CD14-positive monocyte (primary cell): ENCODE measurements at regions not wholly inside any gene's neighbourhood (a gene's known extent, or its start where the extent isn't known, plus 50 kb on each side); places are given as distances from the start of the nearest gene placed in this dataset.

Experiments
- DNase-seq, 3 donors: peaks; one replicate each; pipeline ENCODE4 v3.0.0-alpha.2; 2011 to 2022
- H2AFZ ChIP-seq: 2 replicates; pipeline ENCODE4 v1.6.0; 2012; ENCODE audit warnings: mild to moderate bottlenecking, low read depth, low read length, inconsistent platforms; ENCODE audit not compliant: insufficient read depth, poor library complexity, severe bottlenecking
- H3K27ac ChIP-seq, 2 donors: 1 replicate in 1 of 2; 2 replicates in 1 of 2; pipeline ENCODE4 v1.5.1; 2012 to 2013; ENCODE audit warnings: low read length in 2 of 2, control low read depth in 1 of 2, inconsistent platforms in 1 of 2, low read depth in 1 of 2, mild to moderate bottlenecking in 1 of 2
- H3K27me3 ChIP-seq, 2 donors: one replicate each; pipeline versions ENCODE4 v1.6.0 to v1.6.1; 2011 to 2013; ENCODE audit warnings: low read length in 2 of 2; ENCODE audit not compliant: control insufficient read depth in 2 of 2, insufficient read depth in 2 of 2
- H3K36me3 ChIP-seq, 2 donors: replicated peaks in 1 of 2; 1 replicate in 1 of 2; 2 replicates in 1 of 2; pipeline versions ENCODE4 v1.5.1 to v1.6.1; 2012 to 2013; ENCODE audit warnings: low read length in 2 of 2, control low read depth in 1 of 2, inconsistent platforms in 1 of 2, mild to moderate bottlenecking in 1 of 2; ENCODE audit not compliant: insufficient read depth in 2 of 2, control insufficient read depth in 1 of 2
- H3K4me1 ChIP-seq, 2 donors: 1 replicate in 1 of 2; 2 replicates in 1 of 2; pipeline versions ENCODE4 v1.5.1 to v1.6.1; 2012 to 2013; ENCODE audit warnings: low read length in 2 of 2, control low read depth in 1 of 2, inconsistent platforms in 1 of 2, mild to moderate bottlenecking in 1 of 2, moderate library complexity in 1 of 2; ENCODE audit not compliant: insufficient read depth in 2 of 2, control insufficient read depth in 1 of 2
- H3K4me2 ChIP-seq: replicated peaks from 2 replicates; pipeline ENCODE3; 2012; ENCODE audit warnings: low read length, moderate library complexity, mild to moderate bottlenecking; ENCODE audit not compliant: poor library complexity, severe bottlenecking; ENCODE audit errors: extremely low read depth
- H3K4me3 ChIP-seq, 3 experiments: fragments of 200-600 bp in 1 of 3; sonication (generic) in 1 of 3; replicated peaks in 1 of 3; 1 replicate in 2 of 3; 2 replicates in 1 of 3; pipeline ENCODE4 v1.5.1; 2011 to 2013; ENCODE audit warnings: low read length in 3 of 3, mild to moderate bottlenecking in 3 of 3, control low read depth in 2 of 3, low read depth in 2 of 3, inconsistent platforms in 1 of 3, moderate library complexity in 1 of 3
- H3K79me2 ChIP-seq: 2 replicates; pipeline ENCODE4 v1.6.0; 2012; ENCODE audit warnings: mild to moderate bottlenecking, control low read depth, inconsistent platforms, low read length, moderate library complexity; ENCODE audit not compliant: insufficient read depth
- H3K9ac ChIP-seq: 2 replicates; pipeline ENCODE4 v1.6.0; 2017; ENCODE audit warnings: low read length, mild to moderate bottlenecking; ENCODE audit not compliant: insufficient read depth, poor library complexity, severe bottlenecking
- H3K9me3 ChIP-seq, 2 donors: replicated peaks in 1 of 2; 1 replicate in 1 of 2; 2 replicates in 1 of 2; pipeline versions ENCODE4 v1.5.1 to v1.6.1; 2012 to 2013; ENCODE audit warnings: low read length in 2 of 2, control low read depth in 1 of 2; ENCODE audit not compliant: control insufficient read depth in 1 of 2, insufficient read depth in 1 of 2
- H4K20me1 ChIP-seq: 2 replicates; pipeline ENCODE4 v1.6.0; 2012; ENCODE audit warnings: mild to moderate bottlenecking, low read length, control low read depth, moderate library complexity; ENCODE audit not compliant: insufficient read depth
- H3K27ac Mint-ChIP-seq, 7 donors: one replicate each; pipeline ENCODE4 v1.8.0; 2020; ENCODE audit warnings: mild to moderate bottlenecking in 7 of 7, mixed read lengths in 7 of 7, moderate library complexity in 6 of 7, inconsistent platforms in 2 of 7
- H3K27me3 Mint-ChIP-seq, 3 donors: one replicate each; pipeline ENCODE4 v1.8.0; 2021 to 2022; ENCODE audit warnings: low read depth in 3 of 3, mild to moderate bottlenecking in 3 of 3, mixed read lengths in 3 of 3, moderate library complexity in 3 of 3, inconsistent platforms in 1 of 3
- H3K36me3 Mint-ChIP-seq, 2 donors: one replicate each; pipeline ENCODE4 v1.8.0; 2020; ENCODE audit warnings: mixed read lengths in 2 of 2, inconsistent platforms in 1 of 2, mild to moderate bottlenecking in 1 of 2
- H3K4me1 Mint-ChIP-seq: one replicate; pipeline ENCODE4 v1.8.0; 2020; ENCODE audit warnings: mild to moderate bottlenecking, mixed read lengths
- H3K4me3 Mint-ChIP-seq, 2 donors: one replicate each; pipeline ENCODE4 v1.8.0; 2020; ENCODE audit warnings: mild to moderate bottlenecking in 2 of 2, mixed read lengths in 2 of 2, moderate library complexity in 1 of 2
- H3K9me3 Mint-ChIP-seq, 7 donors: one replicate each; pipeline ENCODE4 v1.8.0; 2020 to 2022; ENCODE audit warnings: mixed read lengths in 7 of 7, mild to moderate bottlenecking in 6 of 7, moderate library complexity in 6 of 7, inconsistent platforms in 2 of 7
- CTCF ChIP-seq: fragments of 200-600 bp; IDR thresholded peaks from one replicate; pipeline ENCODE4 v1.8.0; 2022; ENCODE audit warnings: antibody characterized with exemption, mild to moderate bottlenecking
- WGBS: methylation state at CpG from one replicate; pipeline ENCODE4 v1.1.5; 2013; ENCODE audit warnings: missing lambda C conversion rate; ENCODE audit not compliant: insufficient coverage; 5-methylcytosine and 5-hydroxymethylcytosine counted together
- intact Hi-C, 2 donors: fragments of 100-400 bp; cut with micrococcal nuclease; formaldehyde crosslinking; loops; one replicate each; pipeline versions ENCODE4 v1.15.0 to v1.15.1; 2023

GRCh38 chr2:116975608-116976007 is 838.9 kb upstream of the DDX18 start:
- no peak for TF ChIP-seq CTCF
- Mint-ChIP-seq H3K27me3 (no peaks in the 10 kb centered on the region), H3K9me3 (peaks cover 0 to 15% (median 7%) of the 10 kb centered on the region in 7 donors), H3K27ac (no peak overlapping the region), H3K4me1 (no peaks in the 10 kb centered on the region), H3K36me3 (no peaks in the 10 kb centered on the region), H3K4me3 (no peak overlapping the region)
- no peaks in the 10 kb centered on the region for H3K36me3 ChIP-seq
- no peak for DNase-seq
- WGBS, result 82% methylated on average over 1 of the region's 3 CpGs
- H3K9me3 ChIP-seq, result peaks cover 9 to 13% of the 10 kb centered on the region in 2 donors
- H3K4me1 ChIP-seq, result no peaks in the 10 kb centered on the region
- H3K27ac ChIP-seq, result no peak overlapping the region
- intact Hi-C loops, result no loop called here
- H3K27me3 ChIP-seq, result no peaks in the 10 kb centered on the region
- no peak overlapping the region for H3K9ac ChIP-seq
- no peak overlapping the region for H2AFZ ChIP-seq
- H3K79me2 ChIP-seq, result no peaks in the 10 kb centered on the region
- H4K20me1 ChIP-seq, result no peaks in the 10 kb centered on the region
- no peak overlapping the region for H3K4me2 ChIP-seq
- no peak overlapping the region for H3K4me3 ChIP-seq

GRCh38 chr2:116979916-116980764 is 834.4 kb upstream of the DDX18 start:
- 89% methylated on average over 2 of the region's 2 CpGs for WGBS
- intact Hi-C loops, result no loop called here
- DNase-seq, result no peak
- TF ChIP-seq CTCF, result no peak
- no peaks in the 10 kb centered on the region for H3K27me3 Mint-ChIP-seq
- H3K4me3 ChIP-seq, result no peak overlapping the region
- no peak overlapping the region for H3K27ac ChIP-seq
- H3K27ac Mint-ChIP-seq, result no peak overlapping the region
- peaks cover 15% of the 10 kb centered on the region in 2 donors for H3K9me3 ChIP-seq
- H3K4me3 Mint-ChIP-seq, result no peak overlapping the region
- no peaks in the 10 kb centered on the region for H3K4me1 Mint-ChIP-seq
- H3K9me3 Mint-ChIP-seq, result peaks cover 5 to 18% (median 12%) of the 10 kb centered on the region in 7 donors
- no peaks in the 10 kb centered on the region for H3K79me2 ChIP-seq
- no peaks in the 10 kb centered on the region for H4K20me1 ChIP-seq
- H3K4me2 ChIP-seq, result no peak overlapping the region
- no peaks in the 10 kb centered on the region for H3K36me3 ChIP-seq
- no peaks in the 10 kb centered on the region for H3K27me3 ChIP-seq
- H3K36me3 Mint-ChIP-seq, result no peaks in the 10 kb centered on the region
- no peak overlapping the region for H3K9ac ChIP-seq
- no peaks in the 10 kb centered on the region for H3K4me1 ChIP-seq
- no peak overlapping the region for H2AFZ ChIP-seq
